ENCODE measurements at regions not wholly inside any gene's neighbourhood (a gene's known extent, or its start where the extent isn't known, plus 50 kb on each side); places are given as distances from the start of the nearest gene placed in this dataset.

GRCh38 chr16:54361246-54361645 lies 74.7 kb upstream of the IRX3 start:
- no peak for DNase-seq (ENCODE audit: low spot score)

DNA sequence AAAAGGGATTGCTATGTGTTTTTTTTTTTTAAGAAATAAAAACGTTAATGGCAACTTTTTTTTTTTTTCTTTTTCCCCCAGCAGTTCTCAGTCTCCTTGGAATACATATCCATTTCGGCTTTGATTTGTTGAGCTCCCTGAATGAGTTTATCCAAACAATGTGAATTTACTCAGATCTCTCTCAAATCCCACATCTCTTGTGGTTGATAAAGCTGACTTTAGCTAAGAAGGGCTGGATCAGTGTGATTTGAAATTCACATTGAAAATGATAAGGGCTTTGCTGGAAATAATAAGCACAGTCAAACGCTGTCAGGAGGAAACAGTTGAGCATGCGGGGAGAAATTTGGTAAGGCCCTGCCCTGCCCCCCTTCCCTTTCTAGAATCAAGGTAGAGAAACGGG lies 74.1 kb upstream of the IRX3 start:
- no peak for DNase-seq (ENCODE audit: low spot score)

DNA sequence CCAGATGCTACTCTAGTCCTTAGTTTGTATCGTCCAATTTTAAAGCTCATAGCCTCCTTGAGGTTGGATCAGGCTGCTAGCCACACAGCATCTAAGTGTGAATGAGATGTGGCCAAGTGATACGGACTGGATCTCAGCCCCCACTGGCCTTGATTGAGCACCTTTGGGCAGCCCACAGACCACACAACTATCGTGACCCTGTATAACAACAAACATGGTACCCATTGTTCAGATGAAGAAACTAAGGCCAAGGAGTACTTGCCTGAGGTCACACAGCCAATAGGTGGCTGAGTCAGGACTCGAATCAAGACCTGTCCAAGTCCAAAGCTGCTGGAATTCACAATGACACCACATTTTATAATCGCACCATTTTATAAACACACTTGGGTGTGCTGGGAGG lies 73.0 kb upstream of the IRX3 start:
- DNase-seq (ENCODE audit: low spot score), result no peak

- DNase-seq (ENCODE audit: low spot score), result no peak
Observed at GRCh38 chr16:54359081-54359480, 72.5 kb upstream of the IRX3 start.

DNA sequence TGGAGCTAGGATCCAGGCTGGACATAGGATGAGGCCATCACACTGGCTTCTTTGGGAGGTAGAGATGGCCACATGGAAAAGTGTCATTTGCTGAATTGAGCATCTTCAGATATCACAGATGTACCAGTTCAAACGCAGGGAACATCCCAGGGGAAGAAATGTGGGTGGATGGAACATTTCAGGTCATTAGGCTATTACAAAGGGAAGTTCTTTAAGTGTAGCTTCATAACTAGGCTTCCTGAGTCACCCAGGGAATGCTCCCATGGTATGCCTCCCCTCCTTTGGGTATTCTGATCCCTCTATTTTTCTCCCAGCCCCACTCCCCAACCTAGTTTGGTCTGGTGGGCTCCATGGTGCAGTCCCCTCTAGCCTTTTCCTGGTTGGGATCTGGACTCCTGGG lies 69.8 kb upstream of the IRX3 start:
- no peak for DNase-seq (ENCODE audit: low spot score)

DNA sequence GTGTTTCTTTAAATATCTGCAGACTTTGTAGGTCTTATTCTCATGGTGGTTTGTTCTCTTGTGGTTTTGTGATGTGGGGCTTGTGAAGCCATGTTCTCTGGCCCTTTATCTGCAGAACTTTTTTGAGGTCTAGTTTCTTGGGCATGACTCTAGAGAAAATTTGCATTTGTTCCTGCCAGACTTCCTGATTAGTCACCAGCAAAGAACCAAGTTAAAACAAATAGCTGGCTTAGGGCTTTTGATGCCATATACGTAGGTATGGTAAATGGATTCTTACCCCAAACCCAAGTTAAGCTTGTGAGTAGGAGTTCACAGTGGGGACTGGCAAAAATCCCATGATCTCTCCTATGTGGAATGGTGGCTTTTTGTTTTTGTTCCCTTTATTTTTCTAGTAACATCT lies 68.7 kb upstream of the IRX3 start:
- DNase-seq (ENCODE audit: low spot score), result no peak

- DNase-seq (ENCODE audit: low spot score), result no peak
Observed at GRCh38 chr16:54353097-54353496, 66.5 kb upstream of the IRX3 start.

- no peak for DNase-seq (ENCODE audit: low spot score)
Observed at GRCh38 chr16:54351171-54351570, 64.6 kb upstream of the IRX3 start.

- no peak for DNase-seq (ENCODE audit: low spot score)
Observed at GRCh38 chr16:54347961-54348360, 61.4 kb upstream of the IRX3 start.

- no peak for DNase-seq (ENCODE audit: low spot score)
Observed at GRCh38 chr16:54346041-54346440, 59.5 kb upstream of the IRX3 start.

DNA sequence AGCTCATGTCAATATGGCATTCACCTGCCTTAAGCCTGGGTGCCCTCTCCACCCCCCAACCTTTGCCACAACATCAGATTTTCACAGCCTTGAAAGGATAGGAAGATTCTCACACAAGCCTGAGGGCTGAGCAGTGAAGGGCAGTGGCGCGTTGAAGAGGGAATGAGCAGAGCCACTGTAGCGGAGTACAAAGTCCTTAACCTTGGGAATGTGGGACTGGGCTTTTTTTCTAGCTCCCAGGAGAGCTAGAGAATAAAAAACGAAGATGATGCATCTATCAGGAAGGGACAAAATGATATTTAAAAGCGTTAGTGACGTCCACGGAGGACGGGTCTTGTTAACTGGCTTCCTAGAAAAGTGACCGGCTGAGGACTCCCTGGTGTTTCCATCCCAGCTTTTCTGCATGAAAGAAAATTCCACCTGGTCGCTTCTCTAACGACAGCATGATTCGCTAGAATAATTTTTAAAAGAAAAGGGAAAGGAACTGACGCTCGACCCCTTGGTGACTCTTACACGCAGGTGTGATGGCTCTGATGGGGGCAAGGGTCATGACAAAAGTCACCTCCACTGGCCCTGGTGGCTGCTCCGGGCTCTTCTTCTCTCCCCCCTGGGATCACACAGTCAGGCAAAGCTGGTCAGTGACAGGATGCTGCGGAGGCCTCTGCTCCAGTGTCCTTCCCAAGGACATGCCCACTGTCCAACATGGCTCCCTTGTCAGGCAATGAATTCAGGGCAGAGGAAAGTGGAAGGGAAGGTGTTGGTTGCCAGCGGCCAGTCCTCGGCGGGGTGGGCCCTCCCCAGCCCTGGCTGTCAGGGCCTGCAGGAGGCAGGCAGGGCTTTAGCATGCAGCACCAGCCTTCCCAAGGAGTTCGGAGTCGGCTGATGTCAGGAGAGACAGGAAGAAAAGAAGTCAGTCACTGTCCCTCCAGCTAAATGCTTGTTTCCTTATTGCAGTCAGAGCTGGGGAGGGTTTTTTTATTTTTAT lies 58.4 kb upstream of the IRX3 start:
- DNase-seq (ENCODE audit: low spot score), result no peak

DNA sequence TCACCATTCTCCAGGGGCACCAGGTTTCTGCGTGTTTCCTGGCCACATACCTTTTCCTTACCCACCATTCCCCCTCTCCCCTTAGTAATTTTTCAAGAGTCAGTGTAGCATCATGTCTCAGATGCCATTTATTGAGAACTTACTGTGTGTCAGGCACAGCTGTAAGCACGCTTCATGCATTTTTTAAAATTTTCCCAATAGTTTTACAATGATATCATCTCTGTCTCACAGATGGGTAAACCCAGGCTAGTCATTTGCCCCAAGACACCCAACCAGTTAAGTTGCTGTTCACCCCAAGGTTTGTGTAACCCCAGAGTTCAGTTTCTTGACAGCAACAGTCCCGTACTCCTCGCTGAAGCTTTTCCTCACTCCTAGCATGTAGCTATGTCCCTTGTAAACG lies 56.4 kb upstream of the IRX3 start:
- no peak for DNase-seq (ENCODE audit: low spot score)

GRCh38 chr16:54341892-54342776 lies 55.5 kb upstream of the IRX3 start:
- DNase-seq (ENCODE audit: low spot score), result no peak

GRCh38 chr16:54340531-54340930 lies 53.9 kb upstream of the IRX3 start:
- DNase-seq (ENCODE audit: low spot score), result no peak

GRCh38 chr16:54336631-54337204 lies 50.1 kb upstream of the IRX3 start:
- DNase-seq (ENCODE audit: low spot score), result no peak
